Karpas-422 (cell line): ENCODE measurements at regions not wholly inside any gene's neighbourhood (a gene's known extent, or its start where the extent isn't known, plus 50 kb on each side); places are given as distances from the start of the nearest gene placed in this dataset.
A peak's percentile ranks its signal among the peaks of the same experiment; 100 is the strongest.

Source experiments
- DNase-seq: peaks from one replicate; pipeline ENCODE4 v3.0.0-alpha.2; 2015
- H2AFZ ChIP-seq: fragments of 200-600 bp; sonication (generic); 2 replicates; pipeline ENCODE4 v1.6.1; 2014; ENCODE audit warnings: antibody characterized with exemption, low read length, mixed read lengths
- H3K27ac ChIP-seq: fragments of 200-600 bp; sonication (generic); 2 replicates; pipeline ENCODE4 v1.5.1; 2014; ENCODE audit warnings: mild to moderate bottlenecking, low read length, moderate library complexity
- H3K27me3 ChIP-seq: fragments of 200-600 bp; sonication (generic); 2 replicates; pipeline ENCODE4 v1.6.1; 2014; ENCODE audit warnings: low read length, mixed read lengths
- H3K36me3 ChIP-seq: fragments of 200-600 bp; sonication (generic); 2 replicates; pipeline ENCODE4 v1.6.1; 2014; ENCODE audit warnings: low read length, mixed read lengths; ENCODE audit not compliant: insufficient read depth
- H3K4me1 ChIP-seq: fragments of 200-600 bp; sonication (generic); 2 replicates; pipeline ENCODE4 v1.6.1; 2014; ENCODE audit warnings: mild to moderate bottlenecking, low read length, mixed read lengths
- H3K4me2 ChIP-seq: fragments of 200-600 bp; sonication (generic); 2 replicates; pipeline ENCODE4 v1.6.1; 2014; ENCODE audit warnings: low read length, low read depth, mild to moderate bottlenecking; ENCODE audit not compliant: poor library complexity, severe bottlenecking
- H3K4me3 ChIP-seq: fragments of 200-600 bp; sonication (generic); 2 replicates; pipeline ENCODE4 v1.5.1; 2014; ENCODE audit warnings: mild to moderate bottlenecking, antibody characterized with exemption, low read length, mixed read lengths
- H3K79me2 ChIP-seq: fragments of 200-600 bp; sonication (generic); 2 replicates; pipeline ENCODE4 v1.6.1; 2014; ENCODE audit warnings: mild to moderate bottlenecking, low read length, mixed read lengths
- H3K9ac ChIP-seq: fragments of 200-600 bp; sonication (generic); 2 replicates; pipeline ENCODE4 v1.6.0; 2014; ENCODE audit warnings: low read length
- H3K9me2 ChIP-seq: fragments of 200-600 bp; sonication (generic), shearing (Covaris generic); replicated peaks from 2 replicates; pipeline ENCODE4 v1.6.0; 2014; ENCODE audit warnings: mild to moderate bottlenecking, low read length, moderate library complexity; ENCODE audit not compliant: insufficient read depth
- H3K9me3 ChIP-seq: fragments of 300-700, 200-600 bp; sonication (generic); 2 replicates; pipeline ENCODE4 v1.6.1; 2014; ENCODE audit warnings: low read length, mixed read lengths
- H4K20me1 ChIP-seq: fragments of 200-600 bp; sonication (generic); 2 replicates; pipeline ENCODE4 v1.6.1; 2014; ENCODE audit warnings: mild to moderate bottlenecking, antibody characterized with exemption, low read length, low read depth; ENCODE audit not compliant: insufficient read depth

DNA sequence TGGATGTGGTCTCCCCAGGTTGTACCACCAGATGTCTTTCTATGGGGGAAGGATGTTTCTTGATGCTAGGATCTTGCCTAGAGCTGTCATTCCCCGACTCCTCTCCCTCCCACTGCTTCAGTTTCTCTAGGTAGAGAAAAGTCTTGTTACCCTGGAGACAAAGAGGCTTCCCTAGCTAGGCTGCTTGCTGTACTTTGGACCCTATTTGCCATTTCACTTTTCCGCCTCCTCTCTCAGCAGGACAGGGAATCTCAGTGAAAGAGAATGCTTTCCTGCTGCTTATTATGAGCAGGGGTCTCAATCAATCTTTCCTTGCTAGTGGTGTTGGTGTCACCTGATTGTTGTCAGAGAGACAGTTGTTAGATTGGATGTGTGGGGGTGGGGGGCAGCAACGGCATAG is 818.8 kb upstream of the GYPC start:
- no peaks in the 10 kb centered on the region; the same call in 1 of the 2 replicates for H3K9me2 ChIP-seq
- peaks cover 6% of the 10 kb centered on the region for H3K4me1 ChIP-seq
- no peak overlapping the region for H3K27ac ChIP-seq
- H3K4me3 ChIP-seq, result no peak overlapping the region
- H3K4me2 ChIP-seq, result no peak overlapping the region
- H3K9me3 ChIP-seq, result no peaks in the 10 kb centered on the region
- no peak for DNase-seq
- no peaks in the 10 kb centered on the region for H3K36me3 ChIP-seq
- no peak overlapping the region for H3K9ac ChIP-seq
- H3K79me2 ChIP-seq, result no peaks in the 10 kb centered on the region
- H3K27me3 ChIP-seq, result no peaks in the 10 kb centered on the region
- H2AFZ ChIP-seq, result peak overlapping the region; percentile 12; the same call in 1 of the 2 replicates
- no peaks in the 10 kb centered on the region for H4K20me1 ChIP-seq

DNA sequence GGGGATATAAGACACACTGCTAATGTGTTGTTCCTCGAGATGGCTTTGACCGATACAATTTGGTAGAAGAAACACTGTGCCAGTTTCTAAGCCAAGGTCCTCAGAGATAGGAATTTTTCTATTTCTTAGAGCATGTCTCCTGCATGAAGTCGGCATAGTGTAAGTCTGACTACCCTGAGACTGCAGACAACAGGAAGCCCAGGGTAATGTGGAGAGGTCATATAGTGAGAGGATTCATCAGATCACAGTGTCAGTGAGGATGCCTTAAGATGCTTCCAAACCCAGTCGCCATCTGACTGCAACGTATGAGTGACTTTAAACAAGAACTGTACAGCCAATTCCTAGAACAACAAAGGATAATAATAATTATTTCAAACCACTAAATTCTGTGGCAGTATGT is 818.3 kb upstream of the GYPC start:
- no peak overlapping the region for H3K9ac ChIP-seq
- DNase-seq, result no peak
- no peak overlapping the region for H3K4me3 ChIP-seq
- no peak overlapping the region for H3K27ac ChIP-seq
- no peaks in the 10 kb centered on the region for H3K9me3 ChIP-seq
- H3K9me2 ChIP-seq, result no peaks in the 10 kb centered on the region; the same call in 1 of the 2 replicates
- H3K4me1 ChIP-seq, result peaks cover 9% of the 10 kb centered on the region
- peak overlapping the region; percentile 12; the same call in 1 of the 2 replicates for H2AFZ ChIP-seq
- H3K79me2 ChIP-seq, result no peaks in the 10 kb centered on the region
- H4K20me1 ChIP-seq, result no peaks in the 10 kb centered on the region
- H3K27me3 ChIP-seq, result no peaks in the 10 kb centered on the region
- no peak overlapping the region for H3K4me2 ChIP-seq
- H3K36me3 ChIP-seq, result no peaks in the 10 kb centered on the region

DNA sequence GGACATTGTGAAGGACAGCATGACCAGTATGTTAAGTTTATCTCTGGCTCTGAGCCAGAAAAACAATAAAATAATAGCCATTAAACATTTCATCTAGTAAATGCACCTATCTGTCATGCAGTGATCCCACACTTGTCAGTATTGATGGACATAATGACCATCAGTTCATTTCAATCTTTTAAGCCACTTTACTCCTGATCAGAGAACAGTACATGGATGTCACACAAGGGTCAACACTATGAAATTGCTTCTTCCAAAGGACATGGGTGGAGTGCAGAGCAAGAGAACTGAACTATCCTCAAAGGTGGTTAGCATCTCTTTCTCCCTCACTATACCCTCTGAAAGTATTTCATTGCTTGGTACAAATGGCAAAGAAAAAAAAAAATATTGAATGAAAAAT is 816.0 kb upstream of the GYPC start:
- no peak for DNase-seq
- H3K9me2 ChIP-seq, result no peaks in the 10 kb centered on the region; the same call in 1 of the 2 replicates
- no peaks in the 10 kb centered on the region for H3K27me3 ChIP-seq

DNA sequence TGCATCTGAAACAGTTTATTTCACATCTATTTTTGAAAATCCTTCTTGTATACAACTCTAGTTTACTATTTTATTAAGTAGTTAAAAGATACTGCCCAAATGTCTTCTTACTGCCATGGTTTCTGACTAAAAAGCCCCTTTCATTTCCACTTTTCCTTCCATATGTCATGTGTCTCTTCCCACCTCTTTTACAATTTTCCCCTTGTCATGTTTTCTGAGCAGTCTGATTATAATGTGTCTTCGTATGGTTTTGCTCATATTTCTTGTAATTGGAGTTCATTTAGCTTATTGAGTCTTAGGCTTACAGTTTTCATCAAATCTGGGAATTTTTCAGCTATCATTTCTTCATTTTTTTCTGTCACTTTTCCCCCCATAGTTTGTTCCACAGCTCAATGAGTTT is 813.9 kb upstream of the GYPC start:
- Histone ChIP-seq H3K4me3 (no peak overlapping the region), H3K4me1 (peaks cover 10% of the 10 kb centered on the region), H3K9me2 (no peaks in the 10 kb centered on the region; the same call in 1 of the 2 replicates), H3K9me3 (no peaks in the 10 kb centered on the region), H4K20me1 (no peaks in the 10 kb centered on the region), H3K27ac (no peak overlapping the region), H3K27me3 (no peaks in the 10 kb centered on the region), H2AFZ (no peak overlapping the region), H3K79me2 (no peaks in the 10 kb centered on the region), H3K4me2 (no peak overlapping the region), H3K36me3 (no peaks in the 10 kb centered on the region), H3K9ac (no peak overlapping the region)
- no peak for DNase-seq

More for the DNA sequence above, 816.0 kb upstream of the GYPC start:
- Histone ChIP-seq H3K9me3 (no peaks in the 10 kb centered on the region), H3K36me3 (no peaks in the 10 kb centered on the region), H2AFZ (no peak overlapping the region), H3K4me2 (no peak overlapping the region), H3K4me3 (no peak overlapping the region), H4K20me1 (no peaks in the 10 kb centered on the region), H3K27ac (no peak overlapping the region), H3K9ac (no peak overlapping the region), H3K79me2 (no peaks in the 10 kb centered on the region), H3K4me1 (peaks cover 4% of the 10 kb centered on the region)

DNA sequence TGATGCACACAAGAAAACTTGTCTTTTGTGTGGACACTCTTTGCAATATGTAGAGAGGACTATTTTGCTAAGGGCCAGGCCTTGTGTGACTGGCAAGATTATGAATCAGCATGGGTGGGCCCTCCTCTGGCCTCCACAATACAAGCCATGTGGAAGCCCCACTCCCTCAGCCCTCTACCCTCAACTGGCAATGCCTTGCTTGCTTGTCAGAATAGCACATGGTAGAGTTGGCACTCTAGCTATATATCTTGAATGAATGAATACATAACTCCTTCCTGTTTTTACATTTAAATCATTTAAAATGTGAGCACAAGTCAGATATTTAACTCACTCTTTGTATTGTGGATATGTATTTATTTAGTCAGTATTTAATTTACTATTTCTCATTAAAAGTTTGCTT is 805.4 kb upstream of the GYPC start:
- H3K27me3 ChIP-seq, result no peaks in the 10 kb centered on the region
- no peaks in the 10 kb centered on the region for H4K20me1 ChIP-seq
- H3K79me2 ChIP-seq, result no peaks in the 10 kb centered on the region
- no peak overlapping the region for H3K4me2 ChIP-seq
- no peak overlapping the region for H3K9ac ChIP-seq
- no peak overlapping the region for H3K27ac ChIP-seq
- no peaks in the 10 kb centered on the region for H3K36me3 ChIP-seq
- no peaks in the 10 kb centered on the region for H3K9me2 ChIP-seq
- H3K9me3 ChIP-seq, result no peaks in the 10 kb centered on the region
- no peak overlapping the region for H3K4me3 ChIP-seq
- 0 out of 2 replicates have a peak, but pooled peaks cover 2% of the 10 kb centered on the region for H3K4me1 ChIP-seq
- H2AFZ ChIP-seq, result no peak overlapping the region
- DNase-seq, result no peak

DNA sequence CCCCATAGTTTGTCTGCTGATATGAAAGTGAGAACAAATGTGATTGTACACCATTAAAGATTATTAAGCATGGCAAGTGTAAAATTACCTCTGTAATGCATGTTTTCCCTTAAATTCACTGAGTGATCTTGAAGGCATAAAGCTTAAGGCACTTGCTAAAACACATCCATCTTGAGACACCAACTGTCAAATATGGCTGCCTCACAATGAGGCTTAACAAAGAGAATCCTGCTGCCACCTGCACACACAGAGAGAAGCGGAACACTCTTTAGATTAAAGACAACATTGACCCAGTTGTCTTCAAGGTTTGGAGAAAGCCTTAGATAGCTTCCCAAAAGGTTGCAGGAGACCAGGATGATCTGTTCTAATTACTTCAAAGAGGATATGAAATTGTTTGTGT is 803.6 kb upstream of the GYPC start:
- no peak overlapping the region for H3K9ac ChIP-seq
- no peak overlapping the region for H3K4me3 ChIP-seq
- no peak for DNase-seq
- H2AFZ ChIP-seq, result no peak overlapping the region
- peaks cover 2% of the 10 kb centered on the region; the same call in 1 of the 2 replicates for H3K4me1 ChIP-seq
- no peaks in the 10 kb centered on the region for H3K79me2 ChIP-seq
- H3K9me2 ChIP-seq, result no peaks in the 10 kb centered on the region
- no peak overlapping the region for H3K4me2 ChIP-seq
- no peak overlapping the region for H3K27ac ChIP-seq
- H4K20me1 ChIP-seq, result no peaks in the 10 kb centered on the region
- H3K27me3 ChIP-seq, result no peaks in the 10 kb centered on the region
- H3K36me3 ChIP-seq, result no peaks in the 10 kb centered on the region
- H3K9me3 ChIP-seq, result no peaks in the 10 kb centered on the region

DNA sequence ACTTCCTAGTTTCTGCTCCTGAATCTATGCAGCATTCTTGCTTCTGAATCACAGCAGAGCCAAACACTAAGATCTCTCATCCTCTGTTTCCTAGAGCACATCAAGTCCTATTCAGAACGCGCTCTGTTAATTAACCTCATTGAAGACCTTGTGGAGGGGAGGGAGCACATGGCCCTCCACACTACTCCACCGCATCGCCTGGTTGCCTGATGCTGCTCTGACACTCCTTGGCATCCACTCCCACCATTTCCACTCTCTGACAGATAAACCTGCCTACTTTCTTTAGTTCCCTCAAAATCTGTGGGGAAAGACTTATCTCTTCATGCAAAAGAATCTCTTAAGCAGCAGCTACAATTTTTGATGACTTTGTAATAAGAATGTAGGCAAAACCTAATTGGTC is 802.3 kb upstream of the GYPC start:
- no peak overlapping the region for H3K27ac ChIP-seq

DNA sequence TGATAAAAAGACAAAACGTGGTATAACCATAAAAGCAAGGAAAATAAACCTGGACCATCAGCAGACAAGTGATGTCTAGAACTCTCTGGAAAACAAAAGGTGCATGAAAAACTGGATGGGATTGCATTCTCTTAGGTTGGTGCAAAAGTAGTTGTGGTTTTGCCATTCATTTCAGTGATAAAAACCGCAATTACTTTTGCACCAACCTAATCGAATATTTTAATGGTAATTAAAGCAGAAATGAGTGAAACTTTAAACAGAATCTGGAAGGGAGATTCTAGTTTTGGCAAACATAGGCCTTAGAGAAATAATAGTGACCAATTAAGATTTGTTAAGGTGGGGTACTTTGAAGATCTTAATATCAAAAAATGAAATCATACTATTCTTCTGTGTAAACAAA is 800.8 kb upstream of the GYPC start:
- Histone ChIP-seq H3K4me1 (peaks cover 2% of the 10 kb centered on the region; the same call in 1 of the 2 replicates), H3K27me3 (no peaks in the 10 kb centered on the region), H4K20me1 (no peaks in the 10 kb centered on the region), H3K9me2 (no peaks in the 10 kb centered on the region), H3K36me3 (no peaks in the 10 kb centered on the region), H2AFZ (peak overlapping the region; percentile 28; the same call in 1 of the 2 replicates), H3K9me3 (no peaks in the 10 kb centered on the region), H3K79me2 (no peaks in the 10 kb centered on the region), H3K4me3 (no peak overlapping the region), H3K4me2 (no peak overlapping the region), H3K9ac (no peak overlapping the region), H3K27ac (no peak overlapping the region)
- no peak for DNase-seq

More for the DNA sequence above, 802.3 kb upstream of the GYPC start:
- no peaks in the 10 kb centered on the region for H3K36me3 ChIP-seq
- no peak overlapping the region for H2AFZ ChIP-seq
- H3K9me2 ChIP-seq, result no peaks in the 10 kb centered on the region
- H3K4me2 ChIP-seq, result no peak overlapping the region
- H3K9ac ChIP-seq, result no peak overlapping the region
- no peak overlapping the region for H3K4me3 ChIP-seq
- no peaks in the 10 kb centered on the region for H3K79me2 ChIP-seq
- H3K27me3 ChIP-seq, result no peaks in the 10 kb centered on the region
- no peaks in the 10 kb centered on the region for H3K9me3 ChIP-seq
- H3K4me1 ChIP-seq, result peaks cover 2% of the 10 kb centered on the region; the same call in 1 of the 2 replicates
- H4K20me1 ChIP-seq, result no peaks in the 10 kb centered on the region
- DNase-seq, result no peak
